Hepatocyte (in vitro differentiated cells): ENCODE measurements at regions not wholly inside any gene's neighbourhood (a gene's known extent, or its start where the extent isn't known, plus 50 kb on each side); places are given as distances from the start of the nearest gene placed in this dataset.

ENCODE experiments used
- EZH2 ChIP-seq: fragments of 200-600 bp; sonication (generic); IDR thresholded peaks from 2 replicates; pipeline ENCODE4 v1.6.1; 2016; ENCODE audit warnings: antibody characterized with exemption, mild to moderate bottlenecking, borderline replicate concordance
- TF ChIP-seq, protein P1 (sequence below): fragments of 200-600 bp; sonication (generic); IDR thresholded peaks from 2 replicates; pipeline ENCODE4 v1.5.1; 2016; ENCODE audit warnings: antibody characterized with exemption, mild to moderate bottlenecking; ENCODE audit not compliant: poor library complexity

DNA sequence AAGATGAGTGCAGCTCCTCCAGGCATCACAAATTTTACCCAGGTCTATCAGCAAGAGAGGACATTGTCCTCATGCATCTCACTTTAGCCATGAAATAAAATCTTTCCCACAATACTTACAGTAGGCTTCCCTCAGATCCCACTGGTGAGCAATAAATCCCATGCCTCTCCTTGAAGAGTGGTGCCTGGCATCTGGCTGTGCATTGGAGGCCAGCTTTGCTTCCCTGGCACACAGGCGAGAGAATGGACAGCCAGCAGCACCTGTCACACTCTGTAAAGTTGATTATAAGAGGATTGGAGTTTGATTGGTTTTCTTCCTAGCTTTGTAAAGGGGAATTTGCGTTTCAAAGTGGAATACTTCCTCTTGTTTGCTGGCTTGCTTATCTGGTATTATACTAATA, 1153.9 kb downstream of the AACS start:
- TF ChIP-seq, protein P1, sequence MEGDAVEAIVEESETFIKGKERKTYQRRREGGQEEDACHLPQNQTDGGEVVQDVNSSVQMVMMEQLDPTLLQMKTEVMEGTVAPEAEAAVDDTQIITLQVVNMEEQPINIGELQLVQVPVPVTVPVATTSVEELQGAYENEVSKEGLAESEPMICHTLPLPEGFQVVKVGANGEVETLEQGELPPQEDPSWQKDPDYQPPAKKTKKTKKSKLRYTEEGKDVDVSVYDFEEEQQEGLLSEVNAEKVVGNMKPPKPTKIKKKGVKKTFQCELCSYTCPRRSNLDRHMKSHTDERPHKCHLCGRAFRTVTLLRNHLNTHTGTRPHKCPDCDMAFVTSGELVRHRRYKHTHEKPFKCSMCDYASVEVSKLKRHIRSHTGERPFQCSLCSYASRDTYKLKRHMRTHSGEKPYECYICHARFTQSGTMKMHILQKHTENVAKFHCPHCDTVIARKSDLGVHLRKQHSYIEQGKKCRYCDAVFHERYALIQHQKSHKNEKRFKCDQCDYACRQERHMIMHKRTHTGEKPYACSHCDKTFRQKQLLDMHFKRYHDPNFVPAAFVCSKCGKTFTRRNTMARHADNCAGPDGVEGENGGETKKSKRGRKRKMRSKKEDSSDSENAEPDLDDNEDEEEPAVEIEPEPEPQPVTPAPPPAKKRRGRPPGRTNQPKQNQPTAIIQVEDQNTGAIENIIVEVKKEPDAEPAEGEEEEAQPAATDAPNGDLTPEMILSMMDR = no peak
- no peak for TF ChIP-seq EZH2
